Stimulated activated CD8-positive, alpha-beta memory T cell treated with anti-CD3 and anti-CD28 coated beads, Interleukin-2, amount 100 ng/mL, for 48 hours (primary cell): ENCODE measurements at regions not wholly inside any gene's neighbourhood (a gene's known extent, or its start where the extent isn't known, plus 50 kb on each side); places are given as distances from the start of the nearest gene placed in this dataset.

Experiments used
- DNase-seq, 2 donors: peaks; one replicate each; pipeline ENCODE4 v3.0.0-alpha.2; 2020; ENCODE audit warnings: low read depth in 2 of 2

- no peak for DNase-seq
These were observed 243.2 kb downstream of the CASP12 start for GRCh38 chr11:104655066-104655465.

GRCh38 chr11:104654181-104654813 lies 244.0 kb downstream of the CASP12 start:
- no peak for DNase-seq

- DNase-seq, result no peak
These were observed 244.9 kb downstream of the CASP12 start for GRCh38 chr11:104653407-104653806.

GRCh38 chr11:104652996-104653395 lies 245.3 kb downstream of the CASP12 start:
- no peak for DNase-seq

GRCh38 chr11:104650234-104650633 lies 248.0 kb downstream of the CASP12 start:
- DNase-seq, result no peak

GRCh38 chr11:104649002-104649401 lies 249.3 kb downstream of the CASP12 start:
- no peak for DNase-seq

GRCh38 chr11:104645261-104646222 lies 252.7 kb downstream of the CASP12 start:
- DNase-seq, result no peak

- no peak for DNase-seq
These were observed 260.5 kb downstream of the CASP12 start for GRCh38 chr11:104637662-104638170.

- DNase-seq, result no peak
These were observed 265.0 kb downstream of the CASP12 start for GRCh38 chr11:104633226-104633625.

GRCh38 chr11:104630352-104630751 lies 267.9 kb downstream of the CASP12 start:
- DNase-seq, result no peak

- DNase-seq, result no peak
These were observed 273.0 kb downstream of the CASP12 start for GRCh38 chr11:104625246-104625645.

- DNase-seq, result no peak
These were observed 274.2 kb downstream of the CASP12 start for GRCh38 chr11:104624021-104624420.

GRCh38 chr11:104623518-104623917 lies 274.7 kb downstream of the CASP12 start:
- DNase-seq, result no peak

GRCh38 chr11:104620991-104621390 lies 277.3 kb downstream of the CASP12 start:
- no peak for DNase-seq

- DNase-seq, result no peak
These were observed 278.5 kb downstream of the CASP12 start for GRCh38 chr11:104619751-104620150.

- no peak for DNase-seq
These were observed 279.3 kb downstream of the CASP12 start for GRCh38 chr11:104618954-104619353.

- DNase-seq, result no peak
These were observed 283.3 kb downstream of the CASP12 start for GRCh38 chr11:104614961-104615360.

- no peak for DNase-seq
These were observed 284.1 kb downstream of the CASP12 start for GRCh38 chr11:104614117-104614680.

GRCh38 chr11:104610635-104611034 lies 287.6 kb downstream of the CASP12 start:
- no peak for DNase-seq

- DNase-seq, result no peak
These were observed 288.8 kb downstream of the CASP12 start for GRCh38 chr11:104609311-104610085.

GRCh38 chr11:104602643-104603042 lies 295.6 kb downstream of the CASP12 start:
- DNase-seq, result no peak
